ENCODE measurements at regions not wholly inside any gene's neighbourhood (a gene's known extent, or its start where the extent isn't known, plus 50 kb on each side); places are given as distances from the start of the nearest gene placed in this dataset.

DNA sequence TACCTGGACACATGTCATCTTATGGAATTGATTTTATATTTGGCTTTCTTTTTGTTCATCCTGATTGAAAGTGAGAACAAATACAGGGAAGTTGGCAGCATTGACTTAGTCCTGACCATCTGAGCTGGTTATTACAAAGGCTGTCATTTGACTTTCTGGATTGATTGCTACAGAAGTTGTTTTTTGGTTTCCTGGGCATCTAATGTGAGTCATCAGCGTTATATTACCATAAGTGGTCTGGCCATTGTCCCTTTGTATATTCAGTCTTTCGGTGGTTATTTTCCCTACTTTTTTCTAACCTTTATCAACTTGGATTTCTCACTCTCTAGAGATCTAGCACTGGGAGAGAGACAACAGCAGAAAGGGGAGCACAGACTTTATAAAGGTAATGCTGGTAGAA, 1646.5 kb downstream of the MRPL39 start:
- TF ChIP-seq CTCF (IDR thresholded peaks at IDR 0.05) (no peak), POLR2AphosphoS5 (IDR thresholded peaks at IDR 0.05) (no peak), EP300 (IDR thresholded peaks at IDR 0.05; ENCODE audit: low read depth) (no peak), POLR2A (IDR thresholded peaks at IDR 0.05) (no peak)

Measured in transverse colon (tissue), 4 donors.